C4-2B (cell line): ENCODE measurements at regions not wholly inside any gene's neighbourhood (a gene's known extent, or its start where the extent isn't known, plus 50 kb on each side); places are given as distances from the start of the nearest gene placed in this dataset.

ENCODE experiments used
- H3K27ac ChIP-seq: fragments of 450-650 bp; 2 replicates; pipeline ENCODE4 v1.5.1; 2017
- ZFX ChIP-seq: fragments of 450-650 bp; IDR thresholded peaks from 2 replicates; pipeline ENCODE4 v1.6.1; 2017
- TF ChIP-seq, protein P1 (sequence below): fragments of 450-650 bp; conservative IDR thresholded peaks from 2 replicates; pipeline ENCODE4 v1.5.1; 2017; ENCODE audit warnings: mild to moderate bottlenecking

GRCh38 chr4:12778191-12778590 is 705.9 kb downstream of the RAB28 start:
- no peak for TF ChIP-seq ZFX
- TF ChIP-seq, protein P1, sequence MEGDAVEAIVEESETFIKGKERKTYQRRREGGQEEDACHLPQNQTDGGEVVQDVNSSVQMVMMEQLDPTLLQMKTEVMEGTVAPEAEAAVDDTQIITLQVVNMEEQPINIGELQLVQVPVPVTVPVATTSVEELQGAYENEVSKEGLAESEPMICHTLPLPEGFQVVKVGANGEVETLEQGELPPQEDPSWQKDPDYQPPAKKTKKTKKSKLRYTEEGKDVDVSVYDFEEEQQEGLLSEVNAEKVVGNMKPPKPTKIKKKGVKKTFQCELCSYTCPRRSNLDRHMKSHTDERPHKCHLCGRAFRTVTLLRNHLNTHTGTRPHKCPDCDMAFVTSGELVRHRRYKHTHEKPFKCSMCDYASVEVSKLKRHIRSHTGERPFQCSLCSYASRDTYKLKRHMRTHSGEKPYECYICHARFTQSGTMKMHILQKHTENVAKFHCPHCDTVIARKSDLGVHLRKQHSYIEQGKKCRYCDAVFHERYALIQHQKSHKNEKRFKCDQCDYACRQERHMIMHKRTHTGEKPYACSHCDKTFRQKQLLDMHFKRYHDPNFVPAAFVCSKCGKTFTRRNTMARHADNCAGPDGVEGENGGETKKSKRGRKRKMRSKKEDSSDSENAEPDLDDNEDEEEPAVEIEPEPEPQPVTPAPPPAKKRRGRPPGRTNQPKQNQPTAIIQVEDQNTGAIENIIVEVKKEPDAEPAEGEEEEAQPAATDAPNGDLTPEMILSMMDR = no peak
- no peak overlapping the region for H3K27ac ChIP-seq

DNA sequence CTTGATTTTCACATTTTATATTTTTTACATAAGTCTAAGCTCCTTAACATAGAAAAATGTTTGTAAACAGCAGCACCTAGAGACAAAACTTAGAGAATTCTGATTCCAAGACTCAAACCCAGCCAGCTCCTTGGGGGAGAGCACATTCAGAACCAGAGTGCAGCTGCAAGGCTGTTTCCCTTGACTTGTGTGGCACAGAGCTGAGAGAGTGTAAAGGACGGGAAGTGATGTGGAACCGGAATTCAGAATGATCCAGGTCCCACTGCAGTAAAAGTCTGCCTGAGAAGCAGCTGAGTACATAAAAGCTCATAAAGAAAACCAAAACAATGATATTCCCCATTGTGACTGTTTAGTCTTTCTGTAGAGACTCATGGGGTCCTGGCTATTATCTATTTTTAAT is 713.8 kb downstream of the RAB28 start:
- no peak overlapping the region for H3K27ac ChIP-seq
- TF ChIP-seq, protein P1 = no peak
- TF ChIP-seq ZFX = no peak

- H3K27ac ChIP-seq = no peak overlapping the region
These were observed 722.4 kb downstream of the RAB28 start for GRCh38 chr4:12761694-12762093.

DNA sequence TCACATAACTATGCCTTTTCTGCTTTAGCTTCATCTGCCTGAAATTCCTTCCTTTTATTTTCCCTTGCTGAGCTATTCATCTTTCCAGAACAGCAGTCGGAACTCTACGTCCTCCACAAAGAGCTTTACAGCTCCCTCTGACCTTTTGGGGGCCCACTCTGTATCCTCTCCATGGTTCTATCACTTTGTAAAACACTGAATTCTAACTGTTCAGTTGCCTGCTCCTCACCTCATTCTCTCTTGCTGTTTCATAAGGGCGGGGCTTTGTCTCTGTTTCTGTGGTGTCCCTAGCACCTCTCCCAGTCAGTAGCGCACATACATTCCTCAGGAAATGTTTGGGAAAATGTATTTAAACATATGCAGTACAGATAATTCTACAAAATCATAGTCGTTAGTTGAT is 737.0 kb downstream of the RAB28 start:
- no peak overlapping the region for H3K27ac ChIP-seq
- TF ChIP-seq, protein P1 = no peak
- no peak for TF ChIP-seq ZFX

More at GRCh38 chr4:12761694-12762093, 722.4 kb downstream of the RAB28 start:
- TF ChIP-seq ZFX = no peak
- TF ChIP-seq, protein P1 = no peak

DNA sequence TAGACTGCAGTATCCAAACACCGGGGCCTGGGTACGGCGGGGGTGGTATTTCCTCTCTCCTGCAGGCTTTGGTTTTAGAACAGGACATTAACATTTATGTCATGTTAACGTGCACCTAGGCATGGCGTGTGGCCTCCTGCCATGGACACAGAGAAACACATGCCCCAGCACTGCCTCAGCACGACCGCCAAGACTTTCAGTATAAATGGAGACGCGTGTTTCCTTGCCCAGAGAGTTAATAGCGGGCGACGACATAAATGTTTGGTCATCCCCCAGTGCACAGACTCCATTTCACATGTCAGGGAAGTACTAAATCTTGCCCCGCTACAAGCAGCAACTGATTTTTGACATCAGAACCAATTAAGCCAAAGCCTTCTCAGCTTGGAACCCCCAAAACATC is 737.9 kb downstream of the RAB28 start:
- H3K27ac ChIP-seq = no peak overlapping the region
- TF ChIP-seq ZFX = no peak
- TF ChIP-seq, protein P1 = no peak

DNA sequence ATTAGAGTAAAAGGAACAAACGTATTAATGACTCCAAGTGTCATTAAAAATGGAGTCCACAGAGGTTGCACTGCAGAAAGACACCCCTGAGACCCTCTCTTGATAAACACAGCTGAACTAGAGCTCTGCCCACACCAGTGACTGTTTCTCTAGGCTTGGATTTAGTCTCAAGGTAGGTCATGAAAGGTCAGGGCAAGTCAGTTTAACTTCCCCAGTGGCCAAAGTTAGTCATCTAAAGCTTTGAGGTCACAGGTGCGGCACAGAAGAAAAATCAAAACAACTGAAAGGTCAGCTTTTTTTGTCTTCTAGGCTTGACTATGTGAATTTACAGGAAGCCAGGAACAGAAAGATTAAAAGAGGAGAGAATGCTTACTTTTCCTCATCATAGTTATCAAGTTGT is 749.6 kb downstream of the RAB28 start:
- H3K27ac ChIP-seq = no peak overlapping the region
- TF ChIP-seq, protein P1 = no peak
- no peak for TF ChIP-seq ZFX

GRCh38 chr4:12729384-12729783 is 754.8 kb downstream of the RAB28 start:
- no peak overlapping the region for H3K27ac ChIP-seq
- no peak for TF ChIP-seq ZFX
- TF ChIP-seq, protein P1 = peak; percentile 51
